ENCODE measurements at regions not wholly inside any gene's neighbourhood (a gene's known extent, or its start where the extent isn't known, plus 50 kb on each side); places are given as distances from the start of the nearest gene placed in this dataset.

DNA sequence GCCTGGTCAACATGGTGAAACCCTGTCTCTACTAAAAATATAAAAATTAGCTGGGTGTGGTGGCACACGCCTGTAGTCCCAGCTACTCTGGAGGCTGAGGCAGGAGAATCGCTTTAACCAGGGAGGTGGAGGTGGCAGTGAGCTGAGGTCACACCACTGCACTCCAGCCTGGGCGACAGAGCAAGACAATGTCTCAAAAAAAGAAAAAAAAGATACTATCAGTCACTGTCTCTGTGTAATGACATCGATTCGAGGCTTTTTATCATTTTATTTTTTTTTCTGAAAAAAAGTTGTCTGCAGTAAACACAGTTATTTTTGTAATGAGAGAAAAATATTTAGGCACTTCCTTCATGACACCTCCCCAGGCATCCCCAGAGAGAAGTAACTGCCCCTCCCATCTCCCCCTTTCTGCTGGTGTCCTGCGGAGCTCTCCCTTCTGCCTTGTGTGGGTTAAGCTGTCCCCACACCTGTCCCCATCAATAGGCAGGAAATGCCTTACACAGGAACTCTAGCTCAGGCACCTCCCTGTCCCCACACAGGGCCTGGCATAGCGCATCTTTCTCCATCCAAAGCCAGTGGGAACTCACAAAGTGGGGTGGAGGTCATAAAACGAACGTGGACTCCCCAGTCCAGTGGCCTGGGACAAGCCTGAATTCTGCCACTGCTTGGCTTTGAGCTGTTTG lies 132.0 kb downstream of the SYF2 start:
- Histone ChIP-seq H3K4me1 (ENCODE audit: control insufficient read depth in 2 of 2, insufficient read depth in 2 of 2, low read length in 2 of 2) (peaks cover 37 to 64% of the 10 kb centered on the region in 2 donors), H3K27ac (ENCODE audit: low read depth, low read length) (no peak overlapping the region), H3K36me3 (ENCODE audit: control insufficient read depth in 2 of 3, insufficient read depth in 3 of 3, low read length in 3 of 3) (no peaks in the 10 kb centered on the region), H3K9me3 (ENCODE audit: control insufficient read depth in 2 of 3, low read length in 3 of 3) (no peaks in the 10 kb centered on the region), H3K27me3 (ENCODE audit: control insufficient read depth in 2 of 2, insufficient read depth in 2 of 2, low read length in 2 of 2) (no peaks in the 10 kb centered on the region), H3K4me3 (ENCODE audit: low read length) (peak overlapping the region; percentile 23)
- ChIA-PET POLR2A (interaction anchor here (1.2 kb wide), 1 partner anchor 171 kb away, joined by 4 read pairs; no protein-coding TSS in a partner anchor), CTCF (interaction anchor here (0.6 to 3.9 kb wide), 12 partner anchors 26 to 273 kb away, joined by 3 to 33 read pairs (median 4); no protein-coding TSS in a partner anchor)
- Mint-ChIP-seq H3K36me3 (peaks cover 0 to 7% (median 0%) of the 10 kb centered on the region in 5 donors), H3K27ac (peak overlapping the region in 4 of 9 donors; percentile 53 to 84 (median 70)), H3K9me3 (peaks cover 0 to 4% (median 0%) of the 10 kb centered on the region in 11 donors), H3K4me3 (peak overlapping the region in 5 of 10 donors; percentile 10 to 75 (median 45)), H3K27me3 (peaks cover 0 to 9% (median 0%) of the 10 kb centered on the region in 5 donors), H3K4me1 (peaks cover 31 to 71% (median 55%) of the 10 kb centered on the region in 7 donors)
- intact Hi-C loops (cut with micrococcal nuclease) = loop anchor here (2.0 to 10.0 kb wide), 2 partner anchors 105 to 167 kb away; no protein-coding TSS in a partner anchor
- DNase-seq (no peak), ATAC-seq (peak; percentile 19)

DNA sequence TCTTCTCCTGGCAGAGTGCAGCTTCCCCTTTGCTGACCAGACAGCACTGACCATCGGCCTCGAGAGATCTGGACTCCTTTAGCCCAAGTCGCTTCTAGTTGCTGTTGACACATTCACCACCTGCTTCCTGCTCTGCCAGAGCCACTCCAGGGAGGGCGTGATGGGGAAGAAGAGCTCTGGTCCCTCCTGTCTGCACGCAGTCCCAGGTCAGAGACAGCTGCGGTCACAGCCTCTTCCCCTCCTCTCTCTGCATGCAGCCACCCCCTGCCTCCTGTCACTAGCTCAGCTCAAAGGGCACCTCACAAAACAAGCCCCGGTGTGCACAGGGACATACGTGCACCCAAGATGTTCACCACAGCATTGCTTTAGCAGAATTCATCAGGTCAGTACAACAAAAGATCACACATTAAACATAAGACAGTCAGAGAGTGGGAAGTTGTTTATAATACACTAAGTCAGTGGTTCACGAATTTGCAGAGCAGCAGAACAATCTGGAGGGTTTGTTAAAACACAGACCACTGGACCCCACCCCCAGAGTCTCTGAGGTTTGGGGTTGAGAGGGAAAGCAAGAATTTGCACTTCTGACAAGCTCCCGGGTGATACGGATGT lies 132.9 kb downstream of the SYF2 start:
- H3K36me3 Mint-ChIP-seq = peaks cover 0 to 10% (median 0%) of the 10 kb centered on the region in 5 donors
- no peak overlapping the region for H3K27ac ChIP-seq (ENCODE audit: low read depth, low read length)

DNA sequence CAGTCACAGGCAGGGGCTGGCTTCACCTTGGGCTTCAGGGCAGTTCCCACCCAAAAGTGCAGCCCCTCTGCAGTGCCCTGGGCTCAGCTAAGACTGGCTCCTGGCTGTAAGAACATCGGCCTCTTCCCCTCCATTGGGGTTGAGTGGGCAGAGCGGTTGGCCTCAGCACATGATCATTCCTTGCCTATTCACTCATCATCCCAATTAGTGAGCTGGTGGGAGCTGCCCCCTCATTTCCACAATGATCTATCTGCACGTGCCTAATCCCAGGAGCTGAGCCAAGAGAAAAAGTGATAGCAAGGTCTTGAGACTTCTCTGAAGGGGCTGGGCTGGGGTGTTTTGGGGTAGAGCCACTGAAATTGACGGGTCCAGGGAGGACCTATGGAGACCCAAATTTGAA lies 133.6 kb downstream of the SYF2 start:
- Mint-ChIP-seq H3K9me3 (peaks cover 0 to 9% (median 0%) of the 10 kb centered on the region in 11 donors), H3K4me1 (peaks cover 33 to 76% (median 59%) of the 10 kb centered on the region in 7 donors), H3K27me3 (no peaks in the 10 kb centered on the region), H3K36me3 (peaks cover 0 to 17% (median 0%) of the 10 kb centered on the region in 5 donors), H3K4me3 (peak overlapping the region in 2 of 10 donors; percentile 56 to 77), H3K27ac (peak overlapping the region in 4 of 9 donors; percentile 18 to 84 (median 42))
- DNase-seq (no peak), ATAC-seq (no peak)
- CTCF ChIA-PET = interaction anchor here (0.6 to 3.9 kb wide), 4 partner anchors 61 to 900 kb away, joined by 3 to 33 read pairs (median 14); no protein-coding TSS in a partner anchor
- H3K4me1 ChIP-seq (ENCODE audit: control insufficient read depth in 2 of 2, insufficient read depth in 2 of 2, low read length in 2 of 2) = peaks cover 44 to 80% of the 10 kb centered on the region in 2 donors
- no peak overlapping the region for H3K4me3 ChIP-seq (ENCODE audit: low read length)
- H3K36me3 ChIP-seq (ENCODE audit: control insufficient read depth in 2 of 3, insufficient read depth in 3 of 3, low read length in 3 of 3) = no peaks in the 10 kb centered on the region
- H3K27ac ChIP-seq (ENCODE audit: low read depth, low read length) = no peak overlapping the region
- intact Hi-C loops (cut with micrococcal nuclease) = loop anchor here in 1 of 2 donors (5.0 kb wide), 1 partner anchor 76 kb away; no protein-coding TSS in a partner anchor
- H3K9me3 ChIP-seq (ENCODE audit: control insufficient read depth in 2 of 3, low read length in 3 of 3) = no peaks in the 10 kb centered on the region
- no peaks in the 10 kb centered on the region for H3K27me3 ChIP-seq (ENCODE audit: control insufficient read depth in 2 of 2, insufficient read depth in 2 of 2, low read length in 2 of 2)
- POLR2A ChIA-PET = no interaction called here

More for the DNA sequence above, 132.9 kb downstream of the SYF2 start:
- DNase-seq (peak in 1 of 9 donors; percentile 46), ATAC-seq (peak; percentile 49)
- peak overlapping the region in 8 of 10 donors; percentile 2 to 77 (median 55) for H3K4me3 Mint-ChIP-seq
- H3K36me3 ChIP-seq (ENCODE audit: control insufficient read depth in 2 of 3, insufficient read depth in 3 of 3, low read length in 3 of 3) = no peaks in the 10 kb centered on the region
- H3K4me1 Mint-ChIP-seq = peaks cover 33 to 74% (median 59%) of the 10 kb centered on the region in 7 donors
- intact Hi-C loops (cut with micrococcal nuclease) = loop anchor here in 1 of 2 donors (5.0 kb wide), 1 partner anchor 77 kb away; no protein-coding TSS in a partner anchor
- no peak overlapping the region for H3K4me3 ChIP-seq (ENCODE audit: low read length)
- ChIA-PET CTCF (interaction anchor here (0.9 to 3.9 kb wide), 6 partner anchors 62 to 273 kb away, joined by 3 to 33 read pairs (median 6); no protein-coding TSS in a partner anchor), POLR2A (interaction anchor here (1.2 kb wide), 1 partner anchor 170 kb away, joined by 4 read pairs; no protein-coding TSS in a partner anchor)
- H3K4me1 ChIP-seq (ENCODE audit: control insufficient read depth in 2 of 2, insufficient read depth in 2 of 2, low read length in 2 of 2) = peaks cover 44 to 73% of the 10 kb centered on the region in 2 donors
- peak overlapping the region in 7 of 9 donors; percentile 6 to 84 (median 61) for H3K27ac Mint-ChIP-seq
- no peaks in the 10 kb centered on the region for H3K27me3 ChIP-seq (ENCODE audit: control insufficient read depth in 2 of 2, insufficient read depth in 2 of 2, low read length in 2 of 2)
- peaks cover 0 to 4% (median 0%) of the 10 kb centered on the region in 5 donors for H3K27me3 Mint-ChIP-seq
- peaks cover 0 to 4% (median 0%) of the 10 kb centered on the region in 11 donors for H3K9me3 Mint-ChIP-seq
- H3K9me3 ChIP-seq (ENCODE audit: control insufficient read depth in 2 of 3, low read length in 3 of 3) = no peaks in the 10 kb centered on the region

DNA sequence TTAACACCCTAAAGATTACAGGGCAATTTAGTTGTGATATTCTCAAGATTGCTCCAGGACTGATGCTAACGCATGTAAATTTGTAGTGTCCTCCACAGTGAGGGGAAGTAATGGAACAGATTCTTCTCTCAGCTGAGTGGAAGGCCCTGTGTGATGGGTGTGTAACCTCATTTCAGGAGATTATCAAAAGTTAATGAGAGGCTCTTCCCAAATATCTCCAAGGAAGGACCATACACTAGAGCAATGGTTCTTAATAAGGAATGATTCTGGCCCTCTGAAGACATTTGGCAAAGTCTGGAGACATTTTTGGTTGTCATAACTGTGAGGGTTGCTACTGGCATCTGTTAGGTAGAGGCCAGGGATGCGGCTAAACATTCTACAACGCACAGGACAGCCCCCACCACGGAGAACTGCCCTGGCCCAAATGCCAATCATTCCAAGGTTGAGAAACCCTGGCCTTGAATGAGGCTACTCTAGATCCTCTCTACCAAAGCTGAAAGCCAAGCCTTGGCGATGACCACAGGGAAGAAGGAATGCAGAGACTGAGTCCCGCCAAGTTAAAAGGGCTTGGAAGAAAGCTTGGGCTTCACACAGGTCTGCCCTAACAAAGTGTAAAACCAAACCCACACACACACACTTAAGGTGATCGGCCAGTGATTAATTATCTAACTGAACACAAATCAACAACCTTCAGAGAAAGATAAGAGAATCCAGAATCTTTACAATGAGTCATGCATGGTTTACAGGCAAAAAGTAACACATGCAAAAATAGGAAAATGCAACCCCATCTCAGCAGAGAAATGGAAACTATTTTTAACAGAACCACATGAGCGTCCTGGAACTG lies 135.8 kb downstream of the SYF2 start:
- H3K4me3 Mint-ChIP-seq = peak overlapping the region in 4 of 10 donors; percentile 22 to 77 (median 54)
- intact Hi-C loops (cut with micrococcal nuclease) = loop anchor here in 1 of 2 donors (5.0 kb wide), 1 partner anchor 74 kb away; no protein-coding TSS in a partner anchor
- no peak for ATAC-seq

DNA sequence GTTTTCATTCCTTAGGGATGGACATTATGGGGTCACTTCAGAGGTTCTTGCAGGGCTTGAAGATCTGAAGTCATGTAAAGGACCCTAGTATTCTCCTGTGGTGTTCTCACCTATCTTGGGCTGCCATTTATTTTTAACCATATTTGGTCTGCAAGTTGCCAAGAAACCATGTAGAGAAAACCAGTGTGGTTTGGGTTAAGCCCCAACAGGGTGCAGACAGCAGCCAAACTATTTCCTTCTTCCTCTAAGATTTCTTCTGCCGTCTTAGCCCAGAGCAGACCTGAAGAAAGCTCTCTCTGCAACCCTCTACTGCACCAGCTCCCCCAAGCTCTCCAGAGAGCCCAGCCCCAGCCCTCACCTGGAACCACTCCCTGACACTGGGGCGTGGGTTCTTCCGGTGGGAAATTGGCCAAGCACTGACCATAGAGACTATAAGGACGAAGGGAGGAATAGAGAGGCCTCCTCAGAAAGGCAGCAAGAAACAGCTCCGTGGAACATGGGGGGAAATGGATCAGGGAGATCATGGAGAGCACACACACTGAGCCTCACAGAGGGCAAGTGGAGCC lies 136.6 kb downstream of the SYF2 start:
- H3K27ac Mint-ChIP-seq = peak overlapping the region; percentile 21 to 91 (median 48)
- CTCF ChIA-PET = interaction anchor here (0.6 kb wide), 1 partner anchor 243 kb away, joined by 4 read pairs; no protein-coding TSS in a partner anchor
- Histone ChIP-seq H3K27ac (ENCODE audit: low read depth, low read length) (no peak overlapping the region), H3K9me3 (ENCODE audit: control insufficient read depth in 2 of 3, low read length in 3 of 3) (no peaks in the 10 kb centered on the region), H3K4me1 (ENCODE audit: control insufficient read depth in 2 of 2, insufficient read depth in 2 of 2, low read length in 2 of 2) (peaks cover 35 to 71% of the 10 kb centered on the region in 2 donors), H3K27me3 (ENCODE audit: control insufficient read depth in 2 of 2, insufficient read depth in 2 of 2, low read length in 2 of 2) (no peaks in the 10 kb centered on the region), H3K4me3 (ENCODE audit: low read length) (peak overlapping the region; percentile 40), H3K36me3 (ENCODE audit: control insufficient read depth in 2 of 3, insufficient read depth in 3 of 3, low read length in 3 of 3) (no peaks in the 10 kb centered on the region)
- H3K4me3 Mint-ChIP-seq = peak overlapping the region in 8 of 10 donors; percentile 18 to 77 (median 44)
- peaks cover 0 to 18% (median 0%) of the 10 kb centered on the region in 5 donors for H3K36me3 Mint-ChIP-seq
- POLR2A ChIA-PET = interaction anchor here (0.6 kb wide), 1 partner anchor 175 kb away, joined by 3 read pairs; no protein-coding TSS in a partner anchor
- ATAC-seq (peak; percentile 38), DNase-seq (no peak)
- peaks cover 0 to 2% (median 0%) of the 10 kb centered on the region in 5 donors for H3K27me3 Mint-ChIP-seq
- H3K9me3 Mint-ChIP-seq = peaks cover 0 to 9% (median 0%) of the 10 kb centered on the region in 11 donors
- intact Hi-C loops (cut with micrococcal nuclease) = loop anchor here in 1 of 2 donors (5.0 kb wide), 1 partner anchor 73 kb away; no protein-coding TSS in a partner anchor
- H3K4me1 Mint-ChIP-seq = peaks cover 31 to 69% (median 47%) of the 10 kb centered on the region in 7 donors

More for the DNA sequence above, 135.8 kb downstream of the SYF2 start:
- H3K9me3 ChIP-seq (ENCODE audit: control insufficient read depth in 2 of 3, low read length in 3 of 3) = no peaks in the 10 kb centered on the region
- H3K36me3 Mint-ChIP-seq = peaks cover 0 to 18% (median 0%) of the 10 kb centered on the region in 5 donors
- peaks cover 41 to 78% of the 10 kb centered on the region in 2 donors for H3K4me1 ChIP-seq (ENCODE audit: control insufficient read depth in 2 of 2, insufficient read depth in 2 of 2, low read length in 2 of 2)
- H3K27ac ChIP-seq (ENCODE audit: low read depth, low read length) = no peak overlapping the region
- H3K36me3 ChIP-seq (ENCODE audit: control insufficient read depth in 2 of 3, insufficient read depth in 3 of 3, low read length in 3 of 3) = no peaks in the 10 kb centered on the region
- POLR2A ChIA-PET = no interaction called here
- peaks cover 0 to 9% (median 0%) of the 10 kb centered on the region in 11 donors for H3K9me3 Mint-ChIP-seq
- CTCF ChIA-PET = interaction anchor here (0.6 to 1.1 kb wide), 2 partner anchors 15 to 244 kb away, joined by 3 to 4 read pairs; no protein-coding TSS in a partner anchor
- DNase-seq = no peak
- peak overlapping the region; percentile 40 for H3K4me3 ChIP-seq (ENCODE audit: low read length)
- H3K27me3 ChIP-seq (ENCODE audit: control insufficient read depth in 2 of 2, insufficient read depth in 2 of 2, low read length in 2 of 2) = no peaks in the 10 kb centered on the region
- H3K4me1 Mint-ChIP-seq = peaks cover 33 to 70% (median 55%) of the 10 kb centered on the region in 7 donors
- peak overlapping the region in 6 of 9 donors; percentile 23 to 91 (median 38) for H3K27ac Mint-ChIP-seq
- H3K27me3 Mint-ChIP-seq = peaks cover 0 to 1% (median 0%) of the 10 kb centered on the region in 5 donors
